OCI-LY7 (cell line): ENCODE measurements at regions not wholly inside any gene's neighbourhood (a gene's known extent, or its start where the extent isn't known, plus 50 kb on each side); places are given as distances from the start of the nearest gene placed in this dataset.

Experiments
- EZH2phosphoT487 ChIP-seq: fragments of 200-600 bp; sonication (generic); IDR thresholded peaks from 2 replicates; pipeline ENCODE4 v1.6.1; 2018; ENCODE audit warnings: low read depth, borderline replicate concordance, mild to moderate bottlenecking, mixed run types, antibody characterized with exemption, low read length, moderate library complexity, mixed read lengths
- TF ChIP-seq, protein P1 (sequence below): fragments of 200-600 bp; sonication (generic); conservative IDR thresholded peaks from 2 replicates; pipeline ENCODE4 v1.5.1; 2014; ENCODE audit warnings: mild to moderate bottlenecking, antibody characterized with exemption, low read length, moderate library complexity, mixed read lengths

DNA sequence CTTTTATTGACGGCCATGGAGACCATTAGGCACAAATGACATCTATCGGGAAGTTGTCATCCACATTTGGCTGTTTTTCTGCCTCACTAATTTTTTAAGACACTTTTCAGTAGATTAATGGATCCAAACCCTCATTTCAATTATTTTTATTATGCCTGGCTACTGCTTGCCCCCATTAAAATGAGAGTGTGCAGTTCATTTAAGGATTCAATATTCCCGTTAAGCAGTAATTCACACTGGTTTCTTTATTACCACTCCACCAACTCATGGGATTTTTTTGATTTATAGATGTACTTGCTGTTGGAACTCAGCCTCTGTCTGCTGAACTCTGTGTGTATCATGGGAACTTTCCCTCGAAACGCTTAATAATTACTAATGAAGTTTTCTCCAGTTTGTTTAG is 291.8 kb upstream of the PRKX start:
- TF ChIP-seq, protein P1, sequence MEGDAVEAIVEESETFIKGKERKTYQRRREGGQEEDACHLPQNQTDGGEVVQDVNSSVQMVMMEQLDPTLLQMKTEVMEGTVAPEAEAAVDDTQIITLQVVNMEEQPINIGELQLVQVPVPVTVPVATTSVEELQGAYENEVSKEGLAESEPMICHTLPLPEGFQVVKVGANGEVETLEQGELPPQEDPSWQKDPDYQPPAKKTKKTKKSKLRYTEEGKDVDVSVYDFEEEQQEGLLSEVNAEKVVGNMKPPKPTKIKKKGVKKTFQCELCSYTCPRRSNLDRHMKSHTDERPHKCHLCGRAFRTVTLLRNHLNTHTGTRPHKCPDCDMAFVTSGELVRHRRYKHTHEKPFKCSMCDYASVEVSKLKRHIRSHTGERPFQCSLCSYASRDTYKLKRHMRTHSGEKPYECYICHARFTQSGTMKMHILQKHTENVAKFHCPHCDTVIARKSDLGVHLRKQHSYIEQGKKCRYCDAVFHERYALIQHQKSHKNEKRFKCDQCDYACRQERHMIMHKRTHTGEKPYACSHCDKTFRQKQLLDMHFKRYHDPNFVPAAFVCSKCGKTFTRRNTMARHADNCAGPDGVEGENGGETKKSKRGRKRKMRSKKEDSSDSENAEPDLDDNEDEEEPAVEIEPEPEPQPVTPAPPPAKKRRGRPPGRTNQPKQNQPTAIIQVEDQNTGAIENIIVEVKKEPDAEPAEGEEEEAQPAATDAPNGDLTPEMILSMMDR, result no peak
- TF ChIP-seq EZH2phosphoT487, result no peak
